KMS-11 (cell line): ENCODE measurements at regions not wholly inside any gene's neighbourhood (a gene's known extent, or its start where the extent isn't known, plus 50 kb on each side); places are given as distances from the start of the nearest gene placed in this dataset.

ENCODE experiments used
- H2AFZ ChIP-seq: fragments of 200-600 bp; sonication (generic); 2 replicates; pipeline ENCODE4 v1.6.1; 2016; ENCODE audit warnings: antibody characterized with exemption, mixed run types, low read depth
- H3K27ac ChIP-seq: fragments of 200-600 bp; sonication (generic); 2 replicates; pipeline ENCODE4 v1.6.1; 2016; ENCODE audit warnings: mild to moderate bottlenecking, mixed run types
- H3K27me3 ChIP-seq: fragments of 200-600 bp; sonication (generic); 2 replicates; pipeline ENCODE4 v1.6.1; 2017; ENCODE audit warnings: mild to moderate bottlenecking, low read depth, mixed run types, moderate library complexity; ENCODE audit not compliant: insufficient read depth
- H3K36me3 ChIP-seq: fragments of 200-600 bp; sonication (generic); 2 replicates; pipeline ENCODE4 v1.6.1; 2017; ENCODE audit warnings: mild to moderate bottlenecking, mixed run types; ENCODE audit not compliant: insufficient read depth
- H3K4me1 ChIP-seq: fragments of 200-600 bp; sonication (generic); 2 replicates; pipeline ENCODE4 v1.6.1; 2016; ENCODE audit warnings: mild to moderate bottlenecking, low read depth, mixed run types; ENCODE audit not compliant: poor library complexity, severe bottlenecking
- H3K4me2 ChIP-seq: fragments of 200-600 bp; sonication (generic); 2 replicates; pipeline ENCODE4 v1.7.0; 2016; ENCODE audit warnings: mild to moderate bottlenecking, mixed run types
- H3K4me3 ChIP-seq: fragments of 200-600 bp; sonication (generic); IDR thresholded peaks from 2 replicates; pipeline ENCODE4 v1.6.1; 2017; ENCODE audit warnings: low read depth, low read length, mixed read lengths; ENCODE audit not compliant: insufficient read depth
- H3K79me2 ChIP-seq: fragments of 200-600 bp; sonication (generic); 2 replicates; pipeline ENCODE4 v1.6.1; 2016; ENCODE audit warnings: low read depth, mixed run types; ENCODE audit not compliant: insufficient read depth
- H3K9ac ChIP-seq: fragments of 200-600 bp; sonication (generic); 2 replicates; pipeline ENCODE4 v1.6.1; 2016; ENCODE audit warnings: mild to moderate bottlenecking, mixed run types
- H4K20me1 ChIP-seq: fragments of 200-600 bp; sonication (generic); 2 replicates; pipeline ENCODE4 v1.6.1; 2016; ENCODE audit warnings: mild to moderate bottlenecking, mixed run types; ENCODE audit not compliant: insufficient read depth
- CTCF ChIP-seq: fragments of 200-600 bp; sonication (generic); conservative IDR thresholded peaks from 2 replicates; pipeline ENCODE4 v1.6.1; 2017; ENCODE audit warnings: low read depth, mild to moderate bottlenecking, antibody characterized with exemption, low read length, moderate library complexity, mixed read lengths

GRCh38 chr1:36572906-36573305, 90.2 kb upstream of the CSF3R start:
- Histone ChIP-seq H3K4me3 (no peak overlapping the region), H3K27ac (no peak overlapping the region), H2AFZ (no peak overlapping the region), H3K9ac (no peak overlapping the region), H3K4me1 (no peaks in the 10 kb centered on the region), H3K79me2 (no peaks in the 10 kb centered on the region), H3K27me3 (peaks cover 35% of the 10 kb centered on the region; the same call in 1 of the 2 replicates), H4K20me1 (no peaks in the 10 kb centered on the region), H3K4me2 (no peak overlapping the region), H3K36me3 (no peaks in the 10 kb centered on the region)
- TF ChIP-seq CTCF, result no peak

GRCh38 chr1:36572142-36572715, 89.5 kb upstream of the CSF3R start:
- Histone ChIP-seq H3K36me3 (no peaks in the 10 kb centered on the region), H3K27ac (no peak overlapping the region), H3K27me3 (peaks cover 41% of the 10 kb centered on the region; the same call in 1 of the 2 replicates)

GRCh38 chr1:36571106-36571505, 88.4 kb upstream of the CSF3R start:
- Histone ChIP-seq H2AFZ (no peak overlapping the region), H3K4me2 (no peak overlapping the region), H3K36me3 (no peaks in the 10 kb centered on the region), H4K20me1 (no peaks in the 10 kb centered on the region), H3K27me3 (peaks cover 41% of the 10 kb centered on the region; the same call in 1 of the 2 replicates), H3K27ac (no peak overlapping the region), H3K4me1 (no peaks in the 10 kb centered on the region), H3K79me2 (no peaks in the 10 kb centered on the region), H3K9ac (no peak overlapping the region), H3K4me3 (no peak overlapping the region)
- TF ChIP-seq CTCF, result no peak

More at GRCh38 chr1:36572142-36572715, 89.5 kb upstream of the CSF3R start:
- TF ChIP-seq CTCF, result no peak
- no peaks in the 10 kb centered on the region for H3K4me1 ChIP-seq
- H2AFZ ChIP-seq, result no peak overlapping the region
- H3K4me2 ChIP-seq, result no peak overlapping the region
- no peaks in the 10 kb centered on the region for H4K20me1 ChIP-seq
- H3K79me2 ChIP-seq, result no peaks in the 10 kb centered on the region
- H3K9ac ChIP-seq, result no peak overlapping the region
- H3K4me3 ChIP-seq, result no peak overlapping the region

GRCh38 chr1:36570478-36571060, 87.9 kb upstream of the CSF3R start:
- H3K4me1 ChIP-seq, result no peaks in the 10 kb centered on the region
- no peaks in the 10 kb centered on the region for H4K20me1 ChIP-seq
- no peak overlapping the region for H3K9ac ChIP-seq
- H3K36me3 ChIP-seq, result no peaks in the 10 kb centered on the region
- no peak overlapping the region for H3K4me3 ChIP-seq
- TF ChIP-seq CTCF, result no peak
- H3K79me2 ChIP-seq, result no peaks in the 10 kb centered on the region
- peaks cover 43% of the 10 kb centered on the region; the same call in 1 of the 2 replicates for H3K27me3 ChIP-seq
- H3K27ac ChIP-seq, result no peak overlapping the region
- H3K4me2 ChIP-seq, result no peak overlapping the region
- H2AFZ ChIP-seq, result no peak overlapping the region
